Esophagus squamous epithelium (tissue), 5 donors: ENCODE measurements at regions not wholly inside any gene's neighbourhood (a gene's known extent, or its start where the extent isn't known, plus 50 kb on each side); places are given as distances from the start of the nearest gene placed in this dataset.

Source experiments
- DNase-seq: peaks from one replicate; lab custom pipeline; 2025; lab: John Stamatoyannopoulos, UW
- H3K27ac ChIP-seq, 4 donors: fragments of 200-600 bp; sonication (generic); one replicate each; pipeline ENCODE4 v1.5.1; 2016 to 2019; ENCODE audit warnings: mild to moderate bottlenecking in 1 of 4
- H3K27me3 ChIP-seq, 4 donors: fragments of 200-600 bp; sonication (generic); 1 replicate in 3 of 4; 2 replicates in 1 of 4; pipeline versions ENCODE4 v1.5.1 to v1.6.0; 2017 to 2021; ENCODE audit warnings: antibody characterized with exemption in 1 of 4
- H3K36me3 ChIP-seq, 3 donors: fragments of 200-600 bp; sonication (generic); one replicate each; pipeline ENCODE4 v1.5.1; 2016 to 2019
- H3K4me1 ChIP-seq, 3 donors: fragments of 200-600 bp; sonication (generic); one replicate each; pipeline ENCODE4 v1.5.1; 2017 to 2019
- H3K4me3 ChIP-seq, 4 donors: fragments of 200-600 bp; sonication (generic); 1 replicate in 3 of 4; 2 replicates in 1 of 4; pipeline ENCODE4 v1.5.1; 2016 to 2019; ENCODE audit warnings: mild to moderate bottlenecking in 2 of 4, moderate library complexity in 1 of 4
- H3K9me3 ChIP-seq, 3 donors: fragments of 200-600 bp; sonication (generic); one replicate each; pipeline ENCODE4 v1.5.1; 2016 to 2019
- CTCF ChIP-seq, 6 experiments: fragments of 450-650 bp in 4 of 6; fragments of 200-600 bp in 2 of 6; sonication (generic) in 2 of 6; IDR thresholded peaks; one replicate each; pipeline ENCODE4 v1.5.1; 2016 to 2019; ENCODE audit warnings: antibody characterized with exemption in 6 of 6, mild to moderate bottlenecking in 4 of 6, moderate library complexity in 4 of 6
- POLR2A ChIP-seq, 4 donors: fragments of 450-650 bp; IDR thresholded peaks; one replicate each; pipeline ENCODE4 v1.6.1; 2017; ENCODE audit warnings: antibody characterized with exemption in 4 of 4, mild to moderate bottlenecking in 4 of 4, moderate library complexity in 3 of 4
- WGBS, 2 donors: methylation state at CpG; one replicate each; pipeline ENCODE4 v1.1.5; 2018; 5-methylcytosine and 5-hydroxymethylcytosine counted together
- intact Hi-C: fragments of 100-400 bp; cut with DNase I; formaldehyde crosslinking; loops from one replicate; pipeline ENCODE4 v1.15.0; 2022
- donor health status: DM: yes; HTN: yes; CAD: no.

GRCh38 chr14:62143245-62143644 is 381.0 kb downstream of the SNAPC1 start:
- Histone ChIP-seq H3K4me1 (no peaks in the 10 kb centered on the region), H3K36me3 (no peaks in the 10 kb centered on the region), H3K4me3 (no peak overlapping the region), H3K9me3 (peaks cover 0 to 10% (median 0%) of the 10 kb centered on the region in 3 donors), H3K27ac (no peak overlapping the region), H3K27me3 (peaks cover 0 to 7% (median 0%) of the 10 kb centered on the region in 4 donors)
- DNase-seq, result no peak
- intact Hi-C loops, result no loop called here
- no peak for TF ChIP-seq CTCF (IDR thresholded peaks at IDR 0.05)
- 22 to 26% methylated on average over 2 of the region's 2 CpGs for WGBS, 2 donors

GRCh38 chr14:62144863-62145262 is 382.6 kb downstream of the SNAPC1 start:
- H3K4me3 ChIP-seq, result no peak overlapping the region
- intact Hi-C loops, result no loop called here
- TF ChIP-seq CTCF (IDR thresholded peaks at IDR 0.05) (no peak), POLR2A (IDR thresholded peaks at IDR 0.05) (no peak)
- no peaks in the 10 kb centered on the region for H3K4me1 ChIP-seq
- H3K27ac ChIP-seq, result no peak overlapping the region
- H3K36me3 ChIP-seq, result no peaks in the 10 kb centered on the region
- peaks cover 0 to 7% (median 0%) of the 10 kb centered on the region in 4 donors for H3K27me3 ChIP-seq
- H3K9me3 ChIP-seq, result peaks cover 0 to 16% (median 0%) of the 10 kb centered on the region in 3 donors
- WGBS, 2 donors, result 15 to 19% methylated on average over 1 of the region's 1 CpG
- no peak for DNase-seq

- intact Hi-C loops, result no loop called here
- Histone ChIP-seq H3K9me3 (peaks cover 0 to 16% (median 0%) of the 10 kb centered on the region in 3 donors), H3K27me3 (peaks cover 0 to 7% (median 0%) of the 10 kb centered on the region in 4 donors), H3K4me1 (no peaks in the 10 kb centered on the region), H3K27ac (no peak overlapping the region), H3K4me3 (no peak overlapping the region), H3K36me3 (no peaks in the 10 kb centered on the region)
- TF ChIP-seq CTCF (IDR thresholded peaks at IDR 0.05), result no peak
- no peak for TF ChIP-seq POLR2A (IDR thresholded peaks at IDR 0.05)
- no peak for DNase-seq
- WGBS, 2 donors, result 41 to 49% methylated on average over 2 of the region's 2 CpGs
Observed at GRCh38 chr14:62146030-62146429, 383.8 kb downstream of the SNAPC1 start.

GRCh38 chr14:62156052-62156451 is 393.8 kb downstream of the SNAPC1 start:
- no peak for DNase-seq
- TF ChIP-seq POLR2A (IDR thresholded peaks at IDR 0.05) (no peak), CTCF (IDR thresholded peaks at IDR 0.05) (no peak)
- intact Hi-C loops, result no loop called here

GRCh38 chr14:62158779-62159178 is 396.6 kb downstream of the SNAPC1 start:
- intact Hi-C loops, result no loop called here
- WGBS, 2 donors, result 11 to 24% methylated on average over 2 of the region's 2 CpGs
- Histone ChIP-seq H3K36me3 (no peaks in the 10 kb centered on the region), H3K27ac (no peak overlapping the region), H3K4me1 (no peaks in the 10 kb centered on the region), H3K4me3 (no peak overlapping the region), H3K9me3 (no peaks in the 10 kb centered on the region), H3K27me3 (peaks cover 0 to 20% (median 0%) of the 10 kb centered on the region in 4 donors)
- no peak for DNase-seq
- TF ChIP-seq CTCF (IDR thresholded peaks at IDR 0.05) (no peak), POLR2A (IDR thresholded peaks at IDR 0.05) (no peak)

More at GRCh38 chr14:62156052-62156451, 393.8 kb downstream of the SNAPC1 start:
- no peaks in the 10 kb centered on the region for H3K36me3 ChIP-seq
- H3K4me1 ChIP-seq, result no peaks in the 10 kb centered on the region
- WGBS, 2 donors, result 73 to 74% methylated on average over 1 of the region's 1 CpG
- no peaks in the 10 kb centered on the region for H3K9me3 ChIP-seq
- no peak overlapping the region for H3K27ac ChIP-seq
- H3K4me3 ChIP-seq, result no peak overlapping the region
- H3K27me3 ChIP-seq, result peaks cover 0 to 10% (median 0%) of the 10 kb centered on the region in 4 donors
